ENCODE measurements at regions not wholly inside any gene's neighbourhood (a gene's known extent, or its start where the extent isn't known, plus 50 kb on each side); places are given as distances from the start of the nearest gene placed in this dataset.

GRCh38 chr2:11050565-11050964, 104.7 kb upstream of the SLC66A3 start:
- TF ChIP-seq CTCF (IDR thresholded peaks at IDR 0.05 in 2 of 3, conservative IDR thresholded peaks at IDR 0.05 in 1 of 3; ENCODE audit: borderline replicate concordance in 1 of 3, insufficient read depth in 1 of 3, low read depth in 2 of 3, low read length in 2 of 3) (no peak), POLR2AphosphoS5 (IDR thresholded peaks at IDR 0.05; ENCODE audit: low read depth, low read length) (no peak), EZH2 (IDR thresholded peaks at IDR 0.05) (no peak), ELF1 (IDR thresholded peaks at IDR 0.05; ENCODE audit: borderline replicate concordance, low read depth) (no peak), POLR2A (IDR thresholded peaks at IDR 0.05; ENCODE audit: borderline replicate concordance, extremely low read depth, insufficient read depth, insufficient read length) (no peak), ZNF274 (IDR thresholded peaks at IDR 0.05; ENCODE audit: low read depth, low read length) (no peak)
